T47D (cell line): ENCODE measurements at regions not wholly inside any gene's neighbourhood (a gene's known extent, or its start where the extent isn't known, plus 50 kb on each side); places are given as distances from the start of the nearest gene placed in this dataset.

Experiments
- DNase-seq, 2 experiments: peaks; one replicate each; pipeline versions ENCODE4 v3.0.0 to v3.0.0-alpha.2; 2011 to 2012; ENCODE audit warnings: low read depth in 1 of 2, low spot score in 1 of 2
- JUND ChIP-seq: IDR thresholded peaks from 2 replicates; pipeline ENCODE4 v1.6.1; 2012; ENCODE audit warnings: low read depth
- in situ Hi-C: cut with HindIII; loops from 2 replicates; pipeline ENCODE4 v1.10.0; 2016; ENCODE audit warnings: low sequenced_read_pairs, low pct_unique_long_range_greater_than_20kb

DNA sequence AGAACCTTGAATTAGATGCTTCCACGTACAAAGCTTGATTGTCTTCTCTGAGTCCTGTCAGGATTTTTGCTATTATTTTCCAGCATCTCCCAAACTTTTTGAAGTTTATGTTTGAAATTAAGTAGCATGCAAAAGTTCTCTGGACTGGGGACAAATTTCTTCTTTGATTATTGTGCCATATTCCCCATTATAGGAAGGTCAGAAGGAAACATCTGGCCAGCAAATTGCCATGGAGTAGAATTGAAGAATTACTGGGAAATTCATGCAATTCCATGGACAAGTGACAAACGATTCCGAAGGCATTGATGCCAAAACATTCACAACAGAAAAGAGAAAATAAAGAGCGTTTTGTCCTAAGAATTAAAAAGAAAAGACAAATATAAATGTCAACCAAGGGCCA lies 737.2 kb downstream of the CDH11 start:
- TF ChIP-seq JUND = no peak
- DNase-seq = no peak
- in situ Hi-C loops = no loop called here

GRCh38 chr16:64381979-64382378 lies 739.9 kb downstream of the CDH11 start:
- no peak for TF ChIP-seq JUND
- in situ Hi-C loops = no loop called here
- DNase-seq = no peak

- in situ Hi-C loops = no loop called here
Measured at GRCh38 chr16:64380751-64381150, 741.1 kb downstream of the CDH11 start.

GRCh38 chr16:64375391-64375980 lies 746.4 kb downstream of the CDH11 start:
- no peak for TF ChIP-seq JUND
- in situ Hi-C loops = no loop called here

More at GRCh38 chr16:64380751-64381150, 741.1 kb downstream of the CDH11 start:
- DNase-seq = no peak
- TF ChIP-seq JUND = no peak

DNA sequence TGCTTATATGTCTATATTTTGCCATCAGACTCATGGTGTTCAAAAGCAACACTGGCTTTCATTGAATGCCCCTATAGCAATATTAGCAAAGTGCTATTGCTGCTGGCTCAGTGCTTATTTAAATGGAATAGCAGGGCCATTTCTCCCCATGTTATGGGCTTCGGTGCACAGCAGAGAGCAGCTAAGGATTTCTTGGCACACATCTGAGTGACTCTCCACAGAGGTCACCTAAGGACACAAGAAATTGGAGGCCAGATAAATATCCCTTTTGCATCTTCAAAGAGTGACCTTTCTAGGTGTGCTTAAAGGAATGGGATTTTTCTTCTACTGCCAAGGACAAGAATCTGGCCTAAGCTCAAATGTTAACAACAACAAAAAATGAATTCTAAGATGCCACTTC lies 751.8 kb downstream of the CDH11 start:
- DNase-seq = no peak
- in situ Hi-C loops = no loop called here
- no peak for TF ChIP-seq JUND

More at GRCh38 chr16:64375391-64375980, 746.4 kb downstream of the CDH11 start:
- no peak for DNase-seq

GRCh38 chr16:64365448-64365931 lies 756.4 kb downstream of the CDH11 start:
- DNase-seq = no peak

GRCh38 chr16:64364894-64365293 lies 757.0 kb downstream of the CDH11 start:
- DNase-seq = no peak
- TF ChIP-seq JUND = no peak
- in situ Hi-C loops = no loop called here

More at GRCh38 chr16:64365448-64365931, 756.4 kb downstream of the CDH11 start:
- in situ Hi-C loops = no loop called here
- TF ChIP-seq JUND = no peak

GRCh38 chr16:64364416-64364815 lies 757.4 kb downstream of the CDH11 start:
- no peak for TF ChIP-seq JUND
- in situ Hi-C loops = no loop called here
- no peak for DNase-seq

GRCh38 chr16:64364016-64364415 lies 757.8 kb downstream of the CDH11 start:
- no peak for TF ChIP-seq JUND
- DNase-seq = no peak
- in situ Hi-C loops = no loop called here

- TF ChIP-seq JUND = no peak
- DNase-seq = no peak
- in situ Hi-C loops = no loop called here
Measured at GRCh38 chr16:64363039-64363438, 758.8 kb downstream of the CDH11 start.

DNA sequence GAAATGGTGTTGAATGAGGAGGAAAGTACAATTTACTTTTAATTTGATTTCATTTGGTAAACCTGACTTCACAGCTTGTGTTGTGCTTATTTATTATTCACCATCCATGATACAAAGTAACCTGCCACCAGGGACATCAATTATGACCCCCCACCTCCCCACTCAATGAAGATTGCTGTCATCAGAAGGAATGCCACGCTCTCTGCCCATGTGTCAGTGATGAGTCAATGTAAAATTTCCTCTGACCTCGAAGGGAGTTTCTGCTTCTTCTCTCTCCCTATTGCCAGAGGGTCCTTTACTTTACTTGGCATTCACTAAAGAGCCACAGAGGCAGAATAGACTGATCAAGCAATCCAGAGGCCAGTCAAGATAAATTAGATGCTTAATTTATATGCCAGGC lies 759.7 kb downstream of the CDH11 start:
- in situ Hi-C loops = no loop called here
- no peak for TF ChIP-seq JUND
- DNase-seq = no peak

- in situ Hi-C loops = no loop called here
- no peak for TF ChIP-seq JUND
- no peak for DNase-seq
Measured at GRCh38 chr16:64361753-64362152, 760.1 kb downstream of the CDH11 start.

DNA sequence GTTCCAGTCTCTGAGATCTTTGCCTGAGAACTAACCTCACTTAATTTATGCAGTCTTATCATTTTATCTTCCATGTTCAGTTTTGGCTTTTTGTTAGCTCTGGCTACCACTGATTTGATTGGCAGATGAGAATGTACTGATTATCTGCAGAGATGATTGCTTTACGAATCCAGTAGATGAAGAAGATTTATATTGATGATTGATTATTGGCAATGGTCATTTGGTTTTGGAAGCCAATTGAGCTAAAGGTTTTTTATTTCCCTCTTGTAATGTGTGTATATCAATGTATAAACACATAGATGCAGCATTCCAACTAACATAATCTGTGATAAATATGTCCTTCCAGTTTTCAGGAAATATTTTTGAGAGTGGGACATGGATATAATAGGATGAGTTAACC lies 763.6 kb downstream of the CDH11 start:
- in situ Hi-C loops = no loop called here
- no peak for TF ChIP-seq JUND

DNA sequence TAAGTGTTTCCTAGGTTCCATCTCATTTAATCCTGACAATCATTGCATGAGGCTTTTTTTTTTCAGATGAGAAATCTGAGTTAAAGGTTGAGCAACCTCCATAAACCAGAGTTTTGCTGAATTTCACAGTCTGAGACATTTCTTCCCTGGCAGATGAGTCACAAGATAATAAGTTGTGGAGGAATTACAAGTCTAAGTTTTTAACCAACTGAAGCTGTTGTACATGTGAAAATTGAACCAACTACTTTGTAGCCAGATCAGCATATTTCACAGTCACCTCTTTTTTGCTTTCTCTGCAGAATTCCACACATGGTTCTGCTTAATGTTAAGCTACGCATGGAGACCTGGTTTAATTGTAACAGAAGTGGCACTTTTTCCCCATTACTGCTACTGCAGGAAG lies 765.6 kb downstream of the CDH11 start:
- no peak for DNase-seq
- no peak for TF ChIP-seq JUND
- in situ Hi-C loops = no loop called here

More for the DNA sequence above, 763.6 kb downstream of the CDH11 start:
- no peak for DNase-seq
